B cell (primary cell): ENCODE measurements at regions not wholly inside any gene's neighbourhood (a gene's known extent, or its start where the extent isn't known, plus 50 kb on each side); places are given as distances from the start of the nearest gene placed in this dataset.

Experiments used
- ATAC-seq: fragments of 200-7000 bp; cut with Tn5 transposase; one replicate; pipeline ENCODE4 v1.10.0; 2021; ENCODE audit warnings: low read depth, mild to moderate bottlenecking, moderate number of reproducible peaks, moderate library complexity
- CTCF ChIA-PET: fragments of 350-600 bp; sonication (Branson Sonifier 250); formaldehyde crosslinking; loops from one replicate; lab custom pipeline; 2021; ENCODE audit warnings: antibody characterized with exemption, inconsistent platforms; lab: Charles Lee
- POLR2A ChIA-PET: fragments of 350-600 bp; sonication (Branson Sonifier 250); formaldehyde crosslinking; loops from one replicate; lab custom pipeline; 2021; ENCODE audit warnings: antibody characterized with exemption; lab: Charles Lee
- DNase-seq: peaks from one replicate; pipeline ENCODE4 v3.0.0; 2013
- H2AFZ ChIP-seq: 2 replicates; pipeline ENCODE4 v1.6.1; 2012; ENCODE audit warnings: mild to moderate bottlenecking, low read depth, low read length; ENCODE audit not compliant: insufficient read depth, poor library complexity, severe bottlenecking
- H3K27ac ChIP-seq, 2 donors: 1 replicate in 1 of 2; 2 replicates in 1 of 2; pipeline ENCODE4 v1.5.1; 2012 to 2013; ENCODE audit warnings: low read length in 2 of 2, mild to moderate bottlenecking in 2 of 2, moderate library complexity in 1 of 2
- H3K27me3 ChIP-seq, 4 experiments: fragments of 200-600 bp in 1 of 4; sonication (generic) in 1 of 4; replicated peaks in 1 of 4; 1 replicate in 2 of 4; 2 replicates in 2 of 4; pipeline versions ENCODE4 v1.6.1 to v1.7.0; 2013 to 2016; ENCODE audit warnings: low read length in 3 of 4, mild to moderate bottlenecking in 2 of 4, mixed read lengths in 1 of 4, moderate library complexity in 1 of 4; ENCODE audit not compliant: insufficient read depth in 4 of 4, control insufficient read depth in 3 of 4; ENCODE audit errors: control extremely low read depth in 1 of 4
- H3K36me3 ChIP-seq, 2 experiments: replicated peaks in 1 of 2; 1 replicate in 1 of 2; 2 replicates in 1 of 2; pipeline versions ENCODE4 v1.6.1 to v1.7.1; 2013; ENCODE audit warnings: low read length in 1 of 2; ENCODE audit not compliant: insufficient read depth in 2 of 2, control insufficient read depth in 1 of 2; ENCODE audit errors: control extremely low read depth in 1 of 2, extremely low read depth in 1 of 2
- H3K4me1 ChIP-seq, 2 donors: fragments of 200-600 bp in 1 of 2; sonication (generic) in 1 of 2; 1 replicate in 1 of 2; 2 replicates in 1 of 2; pipeline versions ENCODE4 v1.5.1 to v1.6.1; 2013 to 2017; ENCODE audit warnings: low read length in 2 of 2; ENCODE audit not compliant: control insufficient read depth in 2 of 2, insufficient read depth in 2 of 2
- H3K4me2 ChIP-seq: replicated peaks from 2 replicates; pipeline ENCODE3; 2012; ENCODE audit warnings: mild to moderate bottlenecking, low read depth, low read length; ENCODE audit not compliant: poor library complexity, severe bottlenecking
- H3K4me3 ChIP-seq, 5 experiments: fragments of 200-600 bp in 1 of 5; sonication (generic) in 1 of 5; 1 replicate in 3 of 5; 2 replicates in 2 of 5; pipeline versions ENCODE4 v1.5.1 to v1.7.0; 2011 to 2016; ENCODE audit warnings: low read length in 4 of 5, mild to moderate bottlenecking in 4 of 5, low read depth in 2 of 5, control low read depth in 1 of 5, moderate library complexity in 1 of 5; ENCODE audit not compliant: insufficient read depth in 1 of 5; ENCODE audit errors: control extremely low read depth in 1 of 5, extremely low read depth in 1 of 5
- H3K79me2 ChIP-seq: fragments of 200-600 bp; sonication (generic); one replicate; pipeline ENCODE4 v1.6.0; 2016; ENCODE audit warnings: low read length; ENCODE audit not compliant: control insufficient read depth, insufficient read depth
- H3K9ac ChIP-seq: fragments of 200-600 bp; sonication (generic); 2 replicates; pipeline ENCODE4 v1.6.1; 2017; ENCODE audit warnings: mild to moderate bottlenecking, low read length, moderate library complexity
- H3K9me3 ChIP-seq, 3 donors: one replicate each; pipeline versions ENCODE4 v1.6.1 to v1.7.1; 2013; ENCODE audit warnings: low read length in 2 of 3; ENCODE audit not compliant: control insufficient read depth in 2 of 3, insufficient read depth in 1 of 3; ENCODE audit errors: control extremely low read depth in 1 of 3
- H4K20me1 ChIP-seq: 2 replicates; pipeline ENCODE4 v1.6.0; 2012; ENCODE audit warnings: mild to moderate bottlenecking, low read length; ENCODE audit not compliant: insufficient read depth, control insufficient read depth, poor library complexity, severe bottlenecking
- H3K27ac Mint-ChIP-seq: one replicate; pipeline ENCODE4 v1.8.0; 2021; ENCODE audit warnings: mixed read lengths
- H3K27me3 Mint-ChIP-seq: one replicate; pipeline ENCODE4 v1.8.0; 2021; ENCODE audit warnings: mixed read lengths
- H3K4me1 Mint-ChIP-seq: one replicate; pipeline ENCODE4 v1.8.0; 2021; ENCODE audit warnings: mixed read lengths
- H3K4me3 Mint-ChIP-seq: one replicate; pipeline ENCODE4 v1.8.0; 2021; ENCODE audit warnings: mixed read lengths
- H3K9me3 Mint-ChIP-seq: one replicate; pipeline ENCODE4 v1.8.0; 2022; ENCODE audit warnings: mixed read lengths; ENCODE audit not compliant: insufficient read depth
- CTCF ChIP-seq: fragments of 200-600 bp; IDR thresholded peaks from one replicate; pipeline ENCODE4 v1.8.0; 2022; ENCODE audit warnings: antibody characterized with exemption, mild to moderate bottlenecking
- EZH2 ChIP-seq: IDR thresholded peaks from 2 replicates; pipeline ENCODE4 v1.6.1; 2012; ENCODE audit warnings: borderline replicate concordance, low read depth, mild to moderate bottlenecking, moderate library complexity, low read length; ENCODE audit not compliant: insufficient read depth, poor library complexity, severe bottlenecking
- WGBS: methylation state at CpG from one replicate; pipeline ENCODE4 v1.1.5; 2013; ENCODE audit warnings: missing lambda C conversion rate; ENCODE audit not compliant: insufficient coverage; 5-methylcytosine and 5-hydroxymethylcytosine counted together
- intact Hi-C: fragments of 100-400 bp; cut with micrococcal nuclease; formaldehyde crosslinking; loops from one replicate; pipeline ENCODE4 v1.10.0; 2022

- Histone ChIP-seq H3K27me3 (no peaks in the 10 kb centered on the region), H3K4me3 (no peak overlapping the region), H3K4me1 (no peaks in the 10 kb centered on the region), H2AFZ (no peak overlapping the region), H3K9me3 (peaks cover 0 to 26% (median 0%) of the 10 kb centered on the region in 3 donors), H3K36me3 (no peaks in the 10 kb centered on the region), H3K4me2 (no peak overlapping the region), H4K20me1 (no peaks in the 10 kb centered on the region), H3K79me2 (no peaks in the 10 kb centered on the region), H3K9ac (no peak overlapping the region), H3K27ac (no peak overlapping the region)
- ChIA-PET POLR2A (no interaction called here), CTCF (no interaction called here)
- 65% methylated on average over 4 of the region's 9 CpGs for WGBS
- Mint-ChIP-seq H3K4me3 (no peak overlapping the region), H3K9me3 (no peaks in the 10 kb centered on the region), H3K27ac (peak overlapping the region; percentile 10), H3K4me1 (no peaks in the 10 kb centered on the region), H3K27me3 (no peaks in the 10 kb centered on the region)
- intact Hi-C loops: no loop called here
- DNase-seq (no peak), ATAC-seq (no peak)
- no peak for TF ChIP-seq CTCF
- no peak for TF ChIP-seq EZH2
These were observed 286.0 kb upstream of the CDH4 start for GRCh38 chr20:60966031-60966430.

GRCh38 chr20:60966766-60967165 is 285.3 kb upstream of the CDH4 start:
- H3K9me3 Mint-ChIP-seq: no peaks in the 10 kb centered on the region
- Histone ChIP-seq H3K4me3 (no peak overlapping the region), H3K4me2 (no peak overlapping the region), H3K27me3 (no peaks in the 10 kb centered on the region), H4K20me1 (no peaks in the 10 kb centered on the region), H3K4me1 (no peaks in the 10 kb centered on the region), H3K9ac (no peak overlapping the region), H3K27ac (no peak overlapping the region), H3K79me2 (no peaks in the 10 kb centered on the region), H3K9me3 (peaks cover 0 to 22% (median 0%) of the 10 kb centered on the region in 3 donors), H3K36me3 (no peaks in the 10 kb centered on the region), H2AFZ (no peak overlapping the region)
- no peaks in the 10 kb centered on the region for H3K4me1 Mint-ChIP-seq
- no peaks in the 10 kb centered on the region for H3K27me3 Mint-ChIP-seq
- ATAC-seq (no peak), DNase-seq (no peak)
- intact Hi-C loops: no loop called here
- TF ChIP-seq CTCF (no peak), EZH2 (no peak)
- 90% methylated on average over 17 of the region's 19 CpGs for WGBS
- H3K27ac Mint-ChIP-seq: no peak overlapping the region
- no peak overlapping the region for H3K4me3 Mint-ChIP-seq
- CTCF ChIA-PET: no interaction called here
- POLR2A ChIA-PET: no interaction called here
